ENCODE measurements at regions not wholly inside any gene's neighbourhood (a gene's known extent, or its start where the extent isn't known, plus 50 kb on each side); places are given as distances from the start of the nearest gene placed in this dataset.

- Mint-ChIP-seq H3K27ac (no peak overlapping the region), H3K4me1 (ENCODE audit: low read depth) (no peaks in the 10 kb centered on the region), H3K27me3 (ENCODE audit: insufficient read depth) (no peaks in the 10 kb centered on the region), H3K4me3 (no peak overlapping the region), H3K9me3 (peaks cover 16% of the 10 kb centered on the region), H3K36me3 (ENCODE audit: low read depth) (no peaks in the 10 kb centered on the region)
- no peak for DNase-seq
- no peak for TF ChIP-seq CTCF (IDR thresholded peaks at IDR 0.05)
Observed at GRCh38 chr5:155878991-155879575, 447.9 kb upstream of the SGCD start.

- Mint-ChIP-seq H3K9me3 (peaks cover 25% of the 10 kb centered on the region), H3K4me1 (ENCODE audit: low read depth) (no peaks in the 10 kb centered on the region), H3K27me3 (ENCODE audit: insufficient read depth) (no peaks in the 10 kb centered on the region), H3K27ac (no peak overlapping the region), H3K4me3 (no peak overlapping the region), H3K36me3 (ENCODE audit: low read depth) (no peaks in the 10 kb centered on the region)
- TF ChIP-seq CTCF (IDR thresholded peaks at IDR 0.05) = no peak
- no peak for DNase-seq
Observed at GRCh38 chr5:155884041-155884440, 442.9 kb upstream of the SGCD start.

- H3K9me3 Mint-ChIP-seq = peaks cover 34% of the 10 kb centered on the region
- no peaks in the 10 kb centered on the region for H3K36me3 Mint-ChIP-seq (ENCODE audit: low read depth)
- no peak overlapping the region for H3K27ac Mint-ChIP-seq
- H3K4me1 Mint-ChIP-seq (ENCODE audit: low read depth) = no peaks in the 10 kb centered on the region
- no peak overlapping the region for H3K4me3 Mint-ChIP-seq
- TF ChIP-seq CTCF (IDR thresholded peaks at IDR 0.05) = no peak
- H3K27me3 Mint-ChIP-seq (ENCODE audit: insufficient read depth) = no peaks in the 10 kb centered on the region; the same call in 1 of the 2 replicates
- DNase-seq = no peak
Observed at GRCh38 chr5:155885199-155885598, 441.8 kb upstream of the SGCD start.

- H3K36me3 Mint-ChIP-seq (ENCODE audit: low read depth) = no peaks in the 10 kb centered on the region
- DNase-seq = no peak
- no peak for TF ChIP-seq CTCF (IDR thresholded peaks at IDR 0.05)
- no peaks in the 10 kb centered on the region for H3K4me1 Mint-ChIP-seq (ENCODE audit: low read depth)
- peaks cover 40% of the 10 kb centered on the region for H3K9me3 Mint-ChIP-seq
- no peak overlapping the region for H3K4me3 Mint-ChIP-seq
- H3K27ac Mint-ChIP-seq = no peak overlapping the region
- H3K27me3 Mint-ChIP-seq (ENCODE audit: insufficient read depth) = no peaks in the 10 kb centered on the region; the same call in 1 of the 2 replicates
Observed at GRCh38 chr5:155886311-155887031, 440.5 kb upstream of the SGCD start.

- no peaks in the 10 kb centered on the region for H3K4me1 Mint-ChIP-seq (ENCODE audit: low read depth)
- H3K36me3 Mint-ChIP-seq (ENCODE audit: low read depth) = no peaks in the 10 kb centered on the region
- no peak for DNase-seq
- no peak for TF ChIP-seq CTCF (IDR thresholded peaks at IDR 0.05)
- H3K27me3 Mint-ChIP-seq (ENCODE audit: insufficient read depth) = no peaks in the 10 kb centered on the region
- H3K27ac Mint-ChIP-seq = no peak overlapping the region
- H3K4me3 Mint-ChIP-seq = no peak overlapping the region
- H3K9me3 Mint-ChIP-seq = peaks cover 24% of the 10 kb centered on the region
Observed at GRCh38 chr5:155895484-155895883, 431.5 kb upstream of the SGCD start.
